ENCODE measurements at regions not wholly inside any gene's neighbourhood (a gene's known extent, or its start where the extent isn't known, plus 50 kb on each side); places are given as distances from the start of the nearest gene placed in this dataset.

DNA sequence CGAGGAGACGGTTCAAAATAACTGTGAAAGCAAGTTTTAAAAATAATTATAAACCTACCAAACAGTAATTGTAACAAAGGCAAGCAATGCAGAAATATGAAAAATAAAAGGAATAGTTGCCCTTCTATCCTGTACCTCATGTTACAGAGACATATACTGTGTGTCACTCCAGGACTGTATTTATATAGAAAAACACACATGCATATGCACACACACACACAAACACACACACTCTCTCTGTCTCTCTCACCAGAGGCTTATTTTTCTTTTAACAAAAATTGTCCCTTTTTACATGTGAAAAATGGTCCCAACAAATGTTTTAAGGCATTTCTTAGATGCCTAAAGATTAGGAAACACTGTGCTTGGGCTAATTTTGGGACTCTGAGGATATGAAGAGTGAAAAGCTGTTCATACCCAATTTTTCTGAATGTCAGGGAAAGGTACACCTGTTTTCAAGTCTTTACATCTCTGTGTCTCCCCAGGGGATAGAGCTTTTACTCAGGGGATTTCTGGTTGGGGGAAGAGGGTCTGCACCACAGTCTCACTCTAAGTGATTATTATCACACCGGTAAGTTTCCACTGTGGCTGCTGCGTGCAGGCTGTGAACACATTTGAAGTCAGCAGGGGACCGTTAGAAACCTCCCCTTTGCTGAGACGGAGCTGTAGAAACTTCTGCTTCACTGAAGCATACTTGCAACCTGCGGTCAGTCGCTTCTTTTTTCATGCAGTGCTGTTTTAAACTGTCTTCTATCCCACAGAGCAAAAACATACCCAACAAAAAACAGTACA lies 51.4 kb upstream of the SPAG16 start:
- TF ChIP-seq POLR2A (IDR thresholded peaks at IDR 0.05; ENCODE audit: low read depth, low read length) (peak; percentile 60; the same call in 1 of the 2 replicates), GABPA (IDR thresholded peaks at IDR 0.05; ENCODE audit: low read depth) (no peak), FOXK2 (IDR thresholded peaks at IDR 0.05) (no peak)
- TF ChIP-seq, protein P1, sequence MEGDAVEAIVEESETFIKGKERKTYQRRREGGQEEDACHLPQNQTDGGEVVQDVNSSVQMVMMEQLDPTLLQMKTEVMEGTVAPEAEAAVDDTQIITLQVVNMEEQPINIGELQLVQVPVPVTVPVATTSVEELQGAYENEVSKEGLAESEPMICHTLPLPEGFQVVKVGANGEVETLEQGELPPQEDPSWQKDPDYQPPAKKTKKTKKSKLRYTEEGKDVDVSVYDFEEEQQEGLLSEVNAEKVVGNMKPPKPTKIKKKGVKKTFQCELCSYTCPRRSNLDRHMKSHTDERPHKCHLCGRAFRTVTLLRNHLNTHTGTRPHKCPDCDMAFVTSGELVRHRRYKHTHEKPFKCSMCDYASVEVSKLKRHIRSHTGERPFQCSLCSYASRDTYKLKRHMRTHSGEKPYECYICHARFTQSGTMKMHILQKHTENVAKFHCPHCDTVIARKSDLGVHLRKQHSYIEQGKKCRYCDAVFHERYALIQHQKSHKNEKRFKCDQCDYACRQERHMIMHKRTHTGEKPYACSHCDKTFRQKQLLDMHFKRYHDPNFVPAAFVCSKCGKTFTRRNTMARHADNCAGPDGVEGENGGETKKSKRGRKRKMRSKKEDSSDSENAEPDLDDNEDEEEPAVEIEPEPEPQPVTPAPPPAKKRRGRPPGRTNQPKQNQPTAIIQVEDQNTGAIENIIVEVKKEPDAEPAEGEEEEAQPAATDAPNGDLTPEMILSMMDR (IDR thresholded peaks at IDR 0.05 in 2 of 3, conservative IDR thresholded peaks at IDR 0.05 in 1 of 3; ENCODE audit: control insufficient read depth in 2 of 3, extremely low read depth in 1 of 3, insufficient read depth in 1 of 3, low read depth in 3 of 3, low read length in 3 of 3) = no peak

Measured in GM12878 (cell line).